Stimulated activated CD8-positive, alpha-beta memory T cell treated with anti-CD3 and anti-CD28 coated beads, Interleukin-2, amount 100 ng/mL, for 48 hours (primary cell): ENCODE measurements at regions not wholly inside any gene's neighbourhood (a gene's known extent, or its start where the extent isn't known, plus 50 kb on each side); places are given as distances from the start of the nearest gene placed in this dataset.
"Not testable (repeated sequence)": the region's sequence is repeated elsewhere in the genome, so short reads cannot be mapped to it uniquely, and the experiment has no call there.

Source experiments
- DNase-seq, 2 donors: peaks; one replicate each; pipeline ENCODE4 v3.0.0-alpha.2; 2020; ENCODE audit warnings: low read depth in 2 of 2

- no peak for DNase-seq
Observed at GRCh38 chr5:18712936-18713485, 1078.8 kb downstream of the TAF11L14 start.

DNA sequence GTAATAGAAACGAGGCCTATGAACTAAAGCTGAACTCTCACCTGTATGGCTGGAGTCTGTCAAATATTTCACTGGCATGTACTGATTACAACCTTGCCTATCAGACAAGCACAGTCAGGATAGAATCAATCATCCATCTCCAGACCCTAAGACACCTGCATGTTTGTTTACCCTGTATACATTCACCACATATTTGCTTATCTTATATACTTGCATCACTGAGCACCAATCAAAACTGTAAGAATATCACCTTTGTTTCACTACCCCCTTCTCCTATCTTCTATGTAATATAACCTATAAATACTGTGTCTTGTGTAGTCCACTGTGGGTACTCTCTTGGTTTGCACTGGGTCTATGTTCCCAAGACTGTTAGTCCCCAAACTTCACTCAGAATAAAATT is 1085.7 kb downstream of the TAF11L14 start:
- no peak for DNase-seq

- DNase-seq, result no peak
Observed at GRCh38 chr5:18732556-18733479, 1098.6 kb downstream of the TAF11L14 start.

- no peak for DNase-seq
Observed at GRCh38 chr5:18736051-18736398, 1101.8 kb downstream of the TAF11L14 start.

DNA sequence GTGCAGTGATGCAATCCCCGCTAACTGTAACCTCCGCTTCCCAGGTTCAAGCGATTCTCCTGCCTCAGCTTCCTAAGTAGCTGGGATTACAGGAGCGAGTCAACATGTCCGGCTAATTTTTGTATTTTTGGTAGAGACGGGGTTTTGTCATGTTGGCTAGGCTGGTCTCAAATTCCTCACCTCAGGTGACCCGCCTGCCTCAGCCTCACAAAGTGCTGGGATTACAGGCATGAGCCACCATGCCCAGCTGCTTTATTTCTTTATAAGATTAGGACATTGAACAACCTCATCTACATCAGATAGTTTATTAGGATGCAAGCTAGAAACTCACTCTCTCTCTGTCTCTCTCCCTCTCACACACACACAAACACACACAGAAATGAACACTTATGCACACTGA is 1102.5 kb downstream of the TAF11L14 start:
- DNase-seq, result not testable (repeated sequence)

DNA sequence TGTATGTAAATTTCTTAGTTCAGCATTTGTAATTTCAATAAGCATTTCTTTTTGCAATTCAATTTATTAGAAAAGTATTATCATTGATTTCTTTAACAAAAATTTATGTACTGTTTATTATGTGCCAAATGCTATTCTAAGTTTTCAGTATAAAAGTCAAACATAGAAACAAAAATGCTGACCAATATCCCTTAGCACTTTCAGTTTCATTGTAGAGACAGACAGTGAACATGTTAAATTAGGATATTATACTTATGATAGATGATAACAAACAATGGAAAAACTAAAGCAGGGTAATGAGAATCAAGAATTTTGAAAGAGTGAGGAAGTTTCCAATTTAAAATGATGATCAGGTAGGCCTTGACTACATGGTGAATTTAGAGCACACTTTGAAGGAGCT is 1106.0 kb downstream of the TAF11L14 start:
- DNase-seq, result no peak

DNA sequence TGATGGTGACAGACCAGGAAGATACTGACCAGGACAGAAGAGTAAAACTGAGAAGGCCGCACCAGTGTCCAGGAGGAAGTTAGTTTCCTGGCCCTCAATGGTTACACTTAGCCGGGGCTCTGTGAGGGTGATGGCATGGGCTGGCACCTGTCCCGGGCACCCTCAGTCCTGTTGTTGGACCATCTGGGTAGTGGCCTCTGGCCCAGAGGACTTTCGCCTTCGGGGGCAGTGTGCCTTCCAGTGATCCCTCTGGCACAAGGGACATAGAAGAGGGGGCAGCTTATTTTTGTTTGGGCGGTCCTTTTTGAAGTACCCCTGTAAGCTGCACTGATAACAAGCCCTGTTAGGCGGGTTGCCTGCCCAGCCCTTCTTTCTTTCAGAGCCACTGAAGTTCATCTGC is 1108.6 kb downstream of the TAF11L14 start:
- DNase-seq, result no peak

DNA sequence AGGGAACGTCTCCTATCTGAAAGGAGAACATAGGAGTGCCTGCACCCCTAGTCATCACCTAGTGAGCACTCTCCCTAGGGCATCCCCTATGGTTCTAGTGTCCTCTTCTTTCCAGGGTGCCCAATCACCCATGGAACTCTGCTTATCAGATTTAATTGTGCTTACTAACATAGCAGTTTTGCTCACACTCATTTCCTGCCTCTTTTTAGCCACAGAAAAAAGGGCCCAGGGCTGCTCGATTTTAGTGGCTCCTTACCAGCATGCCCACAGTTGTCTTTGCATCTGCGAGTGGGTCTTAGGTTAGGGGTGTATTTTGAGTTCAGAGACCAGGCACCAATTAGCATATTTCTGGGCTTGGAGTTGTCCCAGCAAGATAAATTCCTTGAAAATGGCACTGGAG is 1110.2 kb downstream of the TAF11L14 start:
- DNase-seq, result no peak

- DNase-seq, result no peak
Observed at GRCh38 chr5:18745042-18745987, 1111.1 kb downstream of the TAF11L14 start.

DNA sequence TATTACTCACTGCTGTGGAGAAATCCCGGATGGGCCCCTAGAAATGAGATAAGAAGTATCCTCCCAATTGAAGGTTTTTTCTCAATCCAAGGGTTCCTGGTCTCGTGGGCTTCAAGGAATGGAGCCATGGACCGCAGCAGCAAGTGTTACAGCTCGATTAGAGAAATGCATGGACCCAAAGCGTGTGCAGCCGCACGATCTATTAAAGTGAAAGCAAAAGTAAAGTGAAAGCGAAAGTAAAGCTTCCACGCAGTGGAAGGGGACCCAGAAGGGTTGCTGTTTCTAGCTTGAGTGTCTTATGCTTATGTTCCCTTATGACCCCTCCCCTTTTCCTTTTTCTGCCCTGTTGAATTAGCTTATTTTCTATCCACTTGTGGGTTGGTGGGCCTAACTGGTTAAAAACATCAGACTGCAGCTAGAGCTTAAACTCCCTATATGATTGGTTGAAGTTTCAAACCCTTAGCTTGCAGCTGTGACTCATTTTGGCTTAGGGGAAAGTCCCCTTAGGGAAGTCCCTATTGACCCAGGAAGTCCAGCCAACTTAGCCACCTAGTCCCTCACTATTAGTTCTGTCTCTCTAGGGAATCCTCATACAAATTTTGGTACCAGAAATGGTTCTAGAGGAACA is 1111.8 kb downstream of the TAF11L14 start:
- no peak for DNase-seq

GRCh38 chr5:18749763-18750162 is 1115.5 kb downstream of the TAF11L14 start:
- DNase-seq, result no peak

DNA sequence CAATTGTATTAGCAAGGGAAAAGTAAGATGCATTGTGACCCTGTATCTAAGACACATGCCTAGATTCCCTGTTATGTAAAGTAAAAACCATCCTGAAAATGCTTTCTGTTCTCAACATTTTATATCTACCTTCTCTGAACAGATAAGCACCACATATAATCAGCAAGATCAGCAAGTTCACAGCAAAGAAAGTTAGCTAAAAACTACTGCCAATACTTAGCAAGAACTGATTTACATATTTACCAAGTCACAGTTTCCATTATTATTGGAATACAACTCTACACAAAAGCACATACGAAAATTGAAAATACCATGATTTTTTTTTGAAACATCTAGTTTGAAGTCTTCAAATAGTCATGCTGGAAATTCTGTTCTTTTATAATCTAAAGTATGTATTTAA is 1118.1 kb downstream of the TAF11L14 start:
- DNase-seq, result no peak

DNA sequence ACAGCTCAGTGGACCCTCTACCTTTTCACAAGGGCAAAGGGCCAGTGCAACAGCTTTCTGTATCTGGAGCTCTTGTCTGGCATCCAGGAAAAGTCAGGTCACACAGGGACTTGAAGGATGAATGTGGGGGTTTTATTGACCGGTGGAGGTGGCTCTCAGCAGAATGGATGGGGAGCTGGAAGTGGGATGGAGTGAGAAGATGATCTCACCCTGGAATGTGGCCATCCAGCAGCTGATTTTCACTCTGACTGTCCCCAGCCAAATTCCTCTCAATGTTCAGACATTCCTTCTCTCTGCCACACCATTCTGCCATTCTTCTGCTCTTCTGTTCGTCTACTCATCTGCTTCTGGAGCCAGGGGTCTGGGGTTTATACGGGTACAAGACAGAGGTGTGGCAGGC is 1119.9 kb downstream of the TAF11L14 start:
- DNase-seq, result no peak

- no peak for DNase-seq
Observed at GRCh38 chr5:18761801-18762200, 1127.5 kb downstream of the TAF11L14 start.

- no peak for DNase-seq
Observed at GRCh38 chr5:18764161-18764560, 1129.9 kb downstream of the TAF11L14 start.

DNA sequence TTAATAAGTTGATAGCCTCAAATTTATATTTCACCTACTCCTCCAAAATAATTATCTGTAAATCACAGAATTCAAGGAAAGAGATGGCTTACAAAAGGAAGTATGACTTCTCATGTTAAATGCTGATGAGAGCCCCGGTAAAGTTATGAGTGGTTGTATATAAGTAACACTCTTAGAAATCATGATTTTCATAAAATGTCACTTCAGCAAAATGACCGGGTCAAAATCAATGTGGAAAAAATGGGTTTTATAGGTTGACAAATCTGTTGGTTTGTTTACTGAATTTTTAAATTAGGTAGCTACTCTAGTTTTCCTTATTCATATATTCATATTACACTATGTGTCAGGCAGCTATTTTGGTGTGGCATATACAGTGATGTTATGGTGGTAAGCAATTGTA is 1131.0 kb downstream of the TAF11L14 start:
- no peak for DNase-seq

- DNase-seq, result no peak
Observed at GRCh38 chr5:18771097-18771610, 1136.9 kb downstream of the TAF11L14 start.

DNA sequence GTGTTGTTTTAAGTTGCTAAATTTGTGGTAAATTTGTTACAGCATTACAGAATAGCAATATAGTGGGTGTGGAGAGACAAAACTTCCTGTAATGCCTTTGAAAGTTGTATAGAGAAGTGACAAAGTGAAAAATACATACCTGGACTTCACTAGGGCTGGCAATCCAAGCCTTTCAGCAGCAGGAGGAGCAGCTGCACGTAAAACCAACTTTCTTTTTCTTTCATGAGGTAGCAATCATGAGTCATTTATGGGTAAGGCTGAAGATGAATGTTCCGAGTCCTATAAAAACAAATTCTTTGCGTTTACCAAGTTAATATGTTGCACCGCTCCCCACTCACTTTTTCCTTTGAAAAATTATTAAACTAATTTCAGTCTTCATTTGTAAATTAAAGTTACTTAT is 1138.2 kb downstream of the TAF11L14 start:
- no peak for DNase-seq

DNA sequence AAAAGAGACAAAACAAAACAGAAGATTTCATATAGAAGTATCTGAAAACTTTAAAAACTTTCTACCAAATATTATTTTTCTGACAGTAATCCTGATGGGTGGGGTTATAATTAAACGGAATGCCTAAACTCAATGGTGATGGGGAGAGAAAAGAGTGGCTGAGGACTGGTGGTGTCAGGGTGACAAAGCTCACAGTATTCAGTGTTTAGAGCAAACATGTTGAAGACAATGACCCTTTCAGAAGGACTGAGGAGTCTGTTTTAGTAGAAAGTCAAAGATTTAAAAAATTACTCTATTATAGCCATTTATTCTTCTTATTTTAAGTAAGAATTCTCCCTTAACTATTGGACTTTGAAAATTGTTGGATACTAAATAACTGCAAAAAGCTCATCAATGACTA is 1144.0 kb downstream of the TAF11L14 start:
- DNase-seq, result no peak

DNA sequence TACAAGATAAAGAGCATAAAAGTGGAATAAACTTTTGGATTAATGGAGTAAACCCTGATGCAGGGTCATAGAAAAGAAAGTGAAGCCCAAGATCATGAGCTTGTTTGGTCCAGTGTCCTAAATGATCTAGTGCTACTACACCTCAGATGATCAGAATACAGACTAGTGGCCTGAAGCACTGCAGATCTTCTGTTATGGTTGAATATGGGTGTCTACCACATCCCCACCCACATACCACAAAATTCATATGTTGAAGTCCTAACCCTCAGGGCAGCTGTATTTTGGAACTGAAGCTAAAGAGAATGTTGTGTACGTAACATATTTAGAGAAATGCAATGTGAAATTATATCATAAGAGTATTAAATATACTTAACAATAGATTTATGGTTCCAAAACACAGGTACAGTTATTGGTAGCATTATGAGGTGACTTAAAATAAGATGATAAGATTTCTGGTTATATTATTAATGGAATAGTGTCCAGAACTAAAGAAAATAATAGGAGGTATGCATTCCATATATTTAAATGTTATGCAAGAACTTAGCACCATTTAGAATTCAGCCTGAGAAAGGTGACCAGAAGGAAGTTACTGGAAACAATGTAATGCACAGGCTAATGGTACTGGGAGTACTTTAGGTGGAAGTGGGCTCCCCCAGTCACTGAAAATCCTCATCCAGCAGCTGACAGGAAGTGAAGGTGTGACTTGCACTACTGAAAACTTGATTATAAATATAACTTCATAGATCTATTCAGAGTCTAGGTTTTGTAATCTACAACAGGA is 1155.1 kb downstream of the TAF11L14 start:
- DNase-seq, result no peak

DNA sequence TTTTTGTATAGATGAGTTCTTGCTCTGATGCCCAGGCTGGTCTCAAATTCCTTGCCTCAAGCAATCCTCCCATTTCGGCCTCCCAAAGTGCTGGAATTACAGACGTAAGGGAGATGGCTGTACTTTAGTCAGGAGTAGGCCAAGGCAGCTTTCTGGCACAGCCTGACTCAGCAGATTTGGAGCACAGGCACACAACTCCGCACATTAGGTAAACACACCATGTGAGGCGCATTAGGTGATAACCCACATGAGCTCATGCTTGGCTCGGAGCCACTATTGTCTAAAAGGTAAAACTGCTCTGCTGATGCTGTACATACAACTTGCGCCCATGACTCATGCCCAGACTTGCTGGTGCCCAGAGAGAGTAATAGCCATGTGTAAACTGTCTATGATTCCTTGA is 1157.9 kb downstream of the TAF11L14 start:
- no peak for DNase-seq
